ENCODE measurements at regions not wholly inside any gene's neighbourhood (a gene's known extent, or its start where the extent isn't known, plus 50 kb on each side); places are given as distances from the start of the nearest gene placed in this dataset.

DNA sequence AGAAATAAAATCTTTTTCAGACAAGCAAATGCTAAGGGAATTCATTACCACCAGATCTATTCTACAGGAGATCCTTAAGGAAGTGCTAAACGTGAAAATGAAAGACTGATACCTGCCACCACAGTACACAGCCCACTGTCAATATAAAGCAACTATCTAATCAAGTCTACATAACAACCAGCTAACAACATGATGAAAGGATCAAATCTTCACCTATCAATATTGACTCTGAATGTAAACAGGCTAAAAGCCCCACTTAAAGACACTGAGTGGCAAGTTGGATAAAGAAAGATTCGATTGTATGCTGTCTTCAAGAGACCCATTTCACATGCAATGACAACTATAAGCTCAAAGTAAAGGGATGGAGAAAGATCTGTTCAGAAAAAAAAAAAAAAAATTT lies 492.4 kb downstream of the COL11A1 start:
- Histone ChIP-seq H2AFZ (ENCODE audit: low read length) (no peak overlapping the region), H4K91ac (ENCODE audit: insufficient read length, low read depth, low read length) (no peak overlapping the region), H3K56ac (ENCODE audit: insufficient read length, low read depth, low read length) (no peak overlapping the region), H3K4me1 (ENCODE audit: insufficient read depth, low read length) (no peaks in the 10 kb centered on the region), H3K27me3 (ENCODE audit: insufficient read depth, low read length) (no peaks in the 10 kb centered on the region), H2BK15ac (ENCODE audit: low read depth, low read length) (no peak overlapping the region), H3K23me2 (ENCODE audit: insufficient read length, low read depth, low read length, poor library complexity, severe bottlenecking) (no peaks in the 10 kb centered on the region), H4K8ac (replicated peaks; ENCODE audit: insufficient read length, low read depth, low read length) (no peak overlapping the region), H3K9ac (ENCODE audit: extremely low read depth, insufficient read length, low read length) (no peak overlapping the region), H3T11ph (ENCODE audit: low read length) (no peak overlapping the region), H3K27ac (ENCODE audit: insufficient read length, low read depth, low read length) (no peak overlapping the region), H3K79me2 (ENCODE audit: insufficient read depth, low read length) (no peaks in the 10 kb centered on the region), H2BK120ac (ENCODE audit: low read depth, low read length, poor library complexity, severe bottlenecking) (no peak overlapping the region), H3K79me1 (ENCODE audit: insufficient read depth, low read depth, low read length, poor library complexity, severe bottlenecking) (no peaks in the 10 kb centered on the region), H3K9me3 (ENCODE audit: control insufficient read depth, low read depth, low read length) (no peaks in the 10 kb centered on the region), H2BK20ac (ENCODE audit: low read depth, low read length, poor library complexity, severe bottlenecking) (no peak overlapping the region), H3K4ac (ENCODE audit: low read depth, low read length) (no peak overlapping the region), H4K5ac (ENCODE audit: insufficient read length, low read depth, low read length) (no peak overlapping the region), H3K23ac (ENCODE audit: insufficient read length, low read depth, low read length) (no peak overlapping the region), H2BK5ac (ENCODE audit: insufficient read length, low read length) (no peak overlapping the region), H3K4me2 (ENCODE audit: insufficient read depth, insufficient read length, low read length) (no peak overlapping the region), H2AK5ac (ENCODE audit: insufficient read length, low read length) (no peak overlapping the region), H2BK12ac (ENCODE audit: insufficient read length, low read depth, low read length) (no peak overlapping the region), H3K14ac (ENCODE audit: insufficient read depth, low read length) (no peak overlapping the region), H3K18ac (ENCODE audit: insufficient read length, low read depth, low read length) (no peak overlapping the region), H4K20me1 (ENCODE audit: control insufficient read depth, insufficient read depth, insufficient read length) (no peaks in the 10 kb centered on the region)
- TF ChIP-seq, protein P1, sequence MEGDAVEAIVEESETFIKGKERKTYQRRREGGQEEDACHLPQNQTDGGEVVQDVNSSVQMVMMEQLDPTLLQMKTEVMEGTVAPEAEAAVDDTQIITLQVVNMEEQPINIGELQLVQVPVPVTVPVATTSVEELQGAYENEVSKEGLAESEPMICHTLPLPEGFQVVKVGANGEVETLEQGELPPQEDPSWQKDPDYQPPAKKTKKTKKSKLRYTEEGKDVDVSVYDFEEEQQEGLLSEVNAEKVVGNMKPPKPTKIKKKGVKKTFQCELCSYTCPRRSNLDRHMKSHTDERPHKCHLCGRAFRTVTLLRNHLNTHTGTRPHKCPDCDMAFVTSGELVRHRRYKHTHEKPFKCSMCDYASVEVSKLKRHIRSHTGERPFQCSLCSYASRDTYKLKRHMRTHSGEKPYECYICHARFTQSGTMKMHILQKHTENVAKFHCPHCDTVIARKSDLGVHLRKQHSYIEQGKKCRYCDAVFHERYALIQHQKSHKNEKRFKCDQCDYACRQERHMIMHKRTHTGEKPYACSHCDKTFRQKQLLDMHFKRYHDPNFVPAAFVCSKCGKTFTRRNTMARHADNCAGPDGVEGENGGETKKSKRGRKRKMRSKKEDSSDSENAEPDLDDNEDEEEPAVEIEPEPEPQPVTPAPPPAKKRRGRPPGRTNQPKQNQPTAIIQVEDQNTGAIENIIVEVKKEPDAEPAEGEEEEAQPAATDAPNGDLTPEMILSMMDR (conservative IDR thresholded peaks at IDR 0.05): no peak
- no peaks in the 10 kb centered on the region for H3K27me3 Mint-ChIP-seq (ENCODE audit: low read depth)
- H3K27ac Mint-ChIP-seq: no peak overlapping the region
- no peak overlapping the region for H3K4me3 Mint-ChIP-seq
- H3K36me3 Mint-ChIP-seq (ENCODE audit: insufficient read depth in 1 of 3, low read depth in 3 of 3): no peaks in the 10 kb centered on the region; a peak in 1 of 7 replicates
- no peak for DNase-seq
- peaks cover 0 to 3% of the 10 kb centered on the region in 2 experiments; a peak in 2 of 5 replicates for H3K9me3 Mint-ChIP-seq
- no CpG with 5 or more reads among the region's 2 CpGs for WGBS (ENCODE audit: extremely low coverage, insufficient read length, low lambda C conversion rate)
- peaks cover 0 to 5% of the 10 kb centered on the region in 2 experiments; a peak in 2 of 4 replicates for H3K4me1 Mint-ChIP-seq
